Hypothalamus (tissue), 51 donors: ENCODE measurements at regions not wholly inside any gene's neighbourhood (a gene's known extent, or its start where the extent isn't known, plus 50 kb on each side); places are given as distances from the start of the nearest gene placed in this dataset.
"Not testable (repeated sequence)": the region's sequence is repeated elsewhere in the genome, so short reads cannot be mapped to it uniquely, and the experiment has no call there.

Experiments used
- DNase-seq, 51 donors: peaks; one replicate each; lab custom pipeline; 2025; lab: John Stamatoyannopoulos, UW

DNA sequence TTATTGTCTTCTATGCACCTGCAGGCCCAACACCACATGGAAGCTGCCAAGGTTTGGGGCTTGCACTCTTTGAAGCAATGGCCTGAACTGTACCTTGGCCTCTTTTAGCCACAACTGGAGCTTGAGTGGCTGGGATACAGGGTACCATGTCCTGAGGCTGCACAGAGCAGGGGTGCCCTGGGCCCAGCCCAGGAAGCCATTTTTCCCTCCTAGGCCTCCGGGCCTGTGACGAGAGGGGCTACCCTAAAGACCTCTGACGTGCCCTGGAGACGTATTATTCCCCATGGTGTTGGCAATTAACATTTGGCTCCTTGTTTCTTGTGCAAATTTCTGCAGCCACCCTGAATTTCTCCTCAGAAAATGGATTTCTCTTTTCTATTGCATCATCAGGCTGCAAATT, 519.9 kb upstream of the MAGEB18 start:
- no peak for DNase-seq

DNA sequence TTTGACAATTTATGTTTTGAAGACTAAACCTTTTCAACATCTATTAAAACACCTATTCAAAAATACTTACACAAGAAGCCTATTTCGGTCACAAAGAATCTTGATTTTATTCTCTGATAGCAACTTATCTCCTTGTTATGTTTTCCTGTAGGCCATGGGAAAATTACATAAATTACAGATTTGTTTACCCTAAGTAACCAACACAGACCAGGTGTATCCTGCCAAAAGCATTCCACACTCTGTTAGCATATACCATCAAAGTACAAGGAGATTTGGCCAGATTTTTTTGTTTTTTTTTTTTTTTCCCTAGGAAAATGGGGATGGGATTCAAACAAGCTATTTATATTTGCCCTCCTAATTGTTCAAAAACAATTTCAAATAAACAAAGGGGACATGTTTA, 497.9 kb upstream of the MAGEB18 start:
- DNase-seq: no peak

DNA sequence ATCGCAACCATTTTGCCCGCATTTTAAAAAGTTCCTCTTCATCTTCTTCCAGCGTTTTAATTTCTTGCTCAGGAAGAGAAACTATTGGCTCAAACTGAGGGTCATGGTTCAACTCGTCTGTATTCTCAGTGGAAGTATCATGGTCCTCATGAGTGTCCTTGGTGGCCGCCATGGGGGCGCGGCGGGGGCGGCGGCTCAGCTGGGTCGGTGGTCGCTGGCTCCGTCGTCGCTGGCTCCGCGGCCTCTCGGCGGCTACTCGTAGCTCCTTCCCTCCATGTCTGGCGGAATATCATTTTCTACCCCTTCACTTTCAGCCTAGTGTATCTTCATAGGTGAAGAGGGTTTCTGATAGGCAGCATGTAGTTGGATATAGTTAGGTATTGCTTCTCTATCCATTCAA, 492.0 kb upstream of the MAGEB18 start:
- DNase-seq: no peak

DNA sequence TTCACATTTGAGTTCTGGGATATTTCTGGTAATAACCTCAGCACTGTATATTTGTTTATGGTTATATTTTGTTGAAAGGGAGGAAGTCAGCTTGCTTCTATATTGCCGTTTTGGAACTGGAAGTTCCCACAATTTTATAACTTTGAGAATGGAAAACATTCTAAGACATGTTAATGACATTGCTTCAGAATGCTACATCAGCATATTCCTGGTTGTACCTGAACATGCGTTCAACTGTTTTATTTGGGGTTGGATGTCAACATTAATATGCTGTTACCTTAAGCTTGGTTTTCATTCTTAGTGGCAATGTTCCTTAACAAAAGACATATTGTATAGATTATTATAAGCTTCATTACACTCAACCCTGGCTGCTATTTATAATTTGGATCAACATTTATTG, 489.4 kb upstream of the MAGEB18 start:
- DNase-seq: no peak

DNA sequence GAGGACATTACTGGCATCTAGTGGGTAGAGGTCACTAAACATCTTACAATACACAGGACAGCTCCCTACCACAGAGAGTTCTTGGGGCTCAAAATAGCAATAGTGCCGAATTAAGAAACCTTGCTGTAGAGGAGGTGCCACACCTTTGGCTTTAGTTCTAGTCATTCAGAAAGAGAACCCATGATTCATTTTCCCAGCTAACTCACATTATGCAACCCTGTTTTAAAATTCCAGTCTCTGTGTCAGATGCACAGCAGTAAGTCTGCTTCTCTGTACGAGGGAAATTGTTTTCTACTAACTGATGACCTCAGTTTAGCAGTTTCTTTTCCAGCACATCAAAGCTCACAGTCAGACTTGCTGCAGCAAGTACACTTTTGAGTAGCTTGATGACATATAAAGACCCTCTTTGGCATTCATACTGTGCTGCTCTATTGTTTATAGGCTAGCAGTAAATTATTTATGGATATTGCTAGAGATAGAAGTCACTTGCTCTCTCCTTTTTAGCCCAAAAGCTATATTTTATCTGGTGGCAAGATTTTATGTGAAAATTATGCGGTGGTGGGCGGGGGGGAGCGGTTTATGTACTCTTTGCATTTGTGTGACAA, 487.8 kb upstream of the MAGEB18 start:
- no peak for DNase-seq

DNA sequence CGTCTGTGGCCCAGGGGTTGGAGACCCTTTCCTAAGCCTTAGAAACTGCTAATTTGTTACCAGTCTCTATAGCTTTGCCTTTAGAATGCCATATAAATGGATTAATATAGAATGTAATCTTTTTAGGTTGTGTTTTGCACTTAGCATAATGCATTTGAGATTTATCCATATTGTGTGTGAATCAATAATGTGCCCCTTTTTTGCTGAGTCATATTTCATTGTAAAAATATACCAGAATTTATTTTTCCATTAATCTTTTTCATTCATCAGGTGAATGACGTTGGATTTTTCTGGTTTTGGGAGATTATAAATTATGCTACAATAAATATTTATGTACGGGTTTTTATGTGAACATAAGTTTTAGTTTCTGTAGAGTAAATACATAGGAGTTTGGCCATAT, 478.8 kb upstream of the MAGEB18 start:
- no peak for DNase-seq

DNA sequence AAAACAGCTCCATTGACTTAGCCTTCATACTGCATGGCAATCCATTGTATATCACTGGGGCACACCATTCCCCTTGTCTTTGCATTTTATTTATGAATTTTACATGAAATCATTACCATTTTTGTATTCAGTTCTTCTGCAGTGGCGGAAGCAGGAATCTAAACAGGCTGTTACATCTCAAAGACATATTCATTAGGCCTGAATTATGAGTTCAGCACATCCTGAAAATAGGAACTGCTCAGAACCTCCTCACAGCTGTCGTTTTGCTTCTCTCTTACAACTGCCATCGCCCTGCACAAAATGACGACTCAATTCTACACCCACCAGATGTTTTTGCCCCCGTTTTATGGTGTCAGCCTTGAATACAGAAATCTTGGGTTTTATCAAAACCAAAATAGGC, 474.4 kb upstream of the MAGEB18 start:
- no peak for DNase-seq

- DNase-seq: no peak
Observed at GRCh38 chrX:25665431-25665830, 472.7 kb upstream of the MAGEB18 start.

DNA sequence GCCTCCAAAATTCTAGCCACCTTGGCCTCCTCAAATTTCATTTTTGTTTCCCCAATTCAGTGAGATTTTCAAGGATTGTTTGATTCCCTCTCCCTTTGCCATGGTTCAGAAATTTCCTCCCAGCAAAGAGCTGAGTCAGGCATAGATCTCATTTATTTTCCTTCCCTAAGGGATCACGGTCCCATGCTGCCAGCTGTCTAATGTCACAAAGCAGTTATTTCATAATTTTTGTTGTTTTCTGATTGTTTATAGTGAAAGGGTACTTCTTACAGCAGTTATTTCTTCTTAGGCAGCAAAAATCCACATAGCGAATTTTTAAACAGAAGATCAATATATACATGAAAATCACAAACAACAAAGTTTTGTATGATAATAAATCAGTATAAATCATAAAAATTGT, 470.5 kb upstream of the MAGEB18 start:
- no peak for DNase-seq

GRCh38 chrX:25674776-25675175, 463.4 kb upstream of the MAGEB18 start:
- DNase-seq: peak in 5 of 51 donors; percentile 0 to 1 (median 0)

DNA sequence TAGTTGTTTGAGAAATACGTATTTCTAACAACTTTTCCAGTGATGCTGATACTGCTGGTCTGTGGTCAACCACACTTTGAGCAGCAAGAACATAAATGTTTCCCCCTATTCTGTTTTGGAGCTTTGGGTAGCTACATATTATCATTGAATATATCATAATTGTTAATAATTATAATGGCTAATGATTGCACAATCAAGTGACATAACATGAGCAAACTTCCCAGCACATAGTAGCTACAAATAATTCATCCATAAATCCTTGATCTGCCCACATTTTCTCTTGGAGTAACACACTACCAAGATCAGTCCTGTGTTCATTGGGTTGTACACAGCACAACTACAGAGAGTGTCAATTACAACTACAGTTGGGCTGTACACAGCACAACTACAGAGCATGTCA, 436.3 kb upstream of the MAGEB18 start:
- no peak for DNase-seq

- no peak for DNase-seq
Observed at GRCh38 chrX:25717122-25717521, 421.0 kb upstream of the MAGEB18 start.

DNA sequence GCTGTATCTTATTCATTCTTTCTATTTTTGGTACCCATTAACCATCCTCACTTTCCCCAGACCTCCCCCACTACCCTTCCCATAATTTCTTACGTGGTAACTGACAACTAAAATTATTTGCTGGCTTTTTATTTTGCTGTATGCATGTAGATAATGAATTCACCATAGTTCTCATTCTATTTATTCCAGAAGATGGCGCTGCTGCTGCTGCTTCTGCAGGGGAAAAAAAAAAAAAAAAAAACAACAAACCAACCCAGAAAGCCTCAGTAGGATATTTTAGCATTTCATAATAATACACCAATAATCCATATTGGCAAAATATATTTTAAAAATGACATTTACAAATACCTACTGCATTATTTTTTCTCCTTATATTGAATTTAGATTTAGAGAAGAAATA, 416.6 kb upstream of the MAGEB18 start:
- no peak for DNase-seq

GRCh38 chrX:25726539-25726938, 411.6 kb upstream of the MAGEB18 start:
- no peak for DNase-seq

- no peak for DNase-seq
Observed at GRCh38 chrX:25733148-25733547, 405.0 kb upstream of the MAGEB18 start.

DNA sequence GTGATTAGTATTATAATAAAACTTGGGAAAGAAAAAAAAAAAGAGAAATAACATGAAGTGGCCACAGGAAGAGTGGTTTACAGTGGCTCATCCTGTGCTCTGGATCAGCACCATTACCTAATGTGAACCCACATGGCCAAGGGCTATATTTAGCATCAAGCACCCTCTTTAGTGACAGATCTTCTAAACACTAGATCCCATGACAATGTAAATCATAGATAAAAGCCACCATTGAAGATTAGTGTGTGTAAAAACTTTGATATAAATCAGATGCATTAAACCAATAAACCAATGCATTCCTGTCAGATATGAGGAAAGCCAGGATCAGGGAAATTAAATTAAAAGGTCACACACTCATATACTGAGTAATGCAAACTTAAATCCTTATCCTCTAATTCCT, 400.6 kb upstream of the MAGEB18 start:
- DNase-seq: no peak

DNA sequence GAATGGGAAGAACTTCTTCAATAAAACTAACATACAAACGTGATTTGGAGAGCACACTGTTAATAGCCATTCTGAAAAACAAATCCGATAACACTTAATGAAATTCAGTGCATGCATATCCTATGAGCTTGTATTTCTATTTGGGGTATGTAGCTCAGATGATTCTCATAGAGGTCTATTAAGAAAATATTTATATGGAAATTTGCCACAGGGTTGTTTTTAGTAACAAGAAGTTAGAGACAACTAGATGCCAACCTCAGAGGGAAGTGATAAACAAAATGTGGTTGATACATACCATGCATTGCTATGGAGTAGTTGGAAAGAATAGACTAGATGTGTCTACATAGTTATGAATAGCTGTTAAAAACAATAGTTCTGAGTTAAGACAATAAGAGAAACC, 395.8 kb upstream of the MAGEB18 start:
- no peak for DNase-seq

- no peak for DNase-seq
Observed at GRCh38 chrX:25754399-25754798, 383.7 kb upstream of the MAGEB18 start.

- no peak for DNase-seq
Observed at GRCh38 chrX:25755194-25755593, 382.9 kb upstream of the MAGEB18 start.

DNA sequence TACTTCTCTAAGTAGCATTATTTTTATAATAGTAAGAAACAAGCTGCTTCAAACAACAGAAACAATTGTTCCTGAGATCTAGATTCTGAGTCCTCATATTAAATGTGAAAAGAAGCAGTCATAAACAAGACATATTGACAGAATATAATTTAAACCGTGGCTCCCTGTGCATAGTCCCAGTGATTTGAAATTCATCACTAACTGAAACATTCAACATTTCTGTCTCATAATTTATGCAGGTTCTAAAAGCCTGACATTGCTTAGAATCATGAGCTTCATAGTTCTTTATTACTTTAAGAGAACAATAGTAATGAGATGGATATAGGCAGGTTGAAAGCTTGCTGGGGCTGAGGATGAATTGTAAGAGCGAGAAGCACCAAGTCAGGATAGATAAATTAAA, 375.5 kb upstream of the MAGEB18 start:
- no peak for DNase-seq

- not testable (repeated sequence) for DNase-seq
Observed at GRCh38 chrX:25771853-25772252, 366.3 kb upstream of the MAGEB18 start.

DNA sequence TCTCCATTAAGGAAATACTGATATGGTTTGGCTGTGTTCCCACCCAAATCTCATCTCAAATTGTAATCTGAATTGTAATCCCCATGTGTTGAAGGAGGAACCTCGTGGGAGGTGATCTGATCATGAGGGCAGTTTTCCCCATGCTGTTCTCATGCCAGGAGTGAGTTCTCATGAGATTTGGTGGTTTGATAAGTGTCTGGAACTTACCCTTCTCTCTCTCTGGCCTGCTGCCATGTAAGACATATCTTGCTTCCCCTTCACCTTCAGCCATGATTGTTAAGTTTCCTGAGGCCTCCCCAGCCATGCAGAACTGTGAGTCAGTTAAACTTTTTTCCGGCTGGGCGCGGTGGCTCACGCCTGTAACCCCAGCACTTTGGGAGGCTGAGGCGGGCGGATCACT, 340.3 kb upstream of the MAGEB18 start:
- not testable (repeated sequence) for DNase-seq

DNA sequence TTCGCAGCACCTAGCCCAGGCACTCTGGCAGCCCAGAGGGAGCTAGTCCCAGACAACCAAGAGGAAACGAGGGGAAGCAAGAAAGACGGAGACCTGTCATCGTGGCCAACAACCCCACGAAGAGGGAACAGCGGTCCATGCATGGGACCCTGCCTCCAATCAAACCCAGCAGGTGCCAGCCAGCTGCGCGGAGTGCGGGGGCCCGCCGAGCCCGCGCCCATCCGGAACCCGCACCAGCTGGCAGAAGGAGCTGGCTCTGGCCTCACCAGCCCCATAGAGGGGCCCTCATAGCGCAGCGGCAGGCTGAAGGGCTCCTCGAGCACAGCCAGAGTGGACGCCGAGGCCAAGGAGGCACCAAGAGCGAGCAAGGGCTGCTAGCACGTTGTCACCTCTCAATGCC, 332.4 kb upstream of the MAGEB18 start:
- no peak for DNase-seq
